HG02884 (cell line): ENCODE measurements at regions not wholly inside any gene's neighbourhood (a gene's known extent, or its start where the extent isn't known, plus 50 kb on each side); places are given as distances from the start of the nearest gene placed in this dataset.
A peak's percentile ranks its signal among the peaks of the same experiment; 100 is the strongest.
"Not testable (repeated sequence)": the region's sequence is repeated elsewhere in the genome, so short reads cannot be mapped to it uniquely, and the experiment has no call there.

Experiments
- ATAC-seq: cut with Tn5 transposase; IDR thresholded peaks from one replicate; pipeline ENCODE4 v1.9.1; 2021; ENCODE audit warnings: mild to moderate bottlenecking, moderate library complexity; ENCODE audit not compliant: unreplicated experiment

DNA sequence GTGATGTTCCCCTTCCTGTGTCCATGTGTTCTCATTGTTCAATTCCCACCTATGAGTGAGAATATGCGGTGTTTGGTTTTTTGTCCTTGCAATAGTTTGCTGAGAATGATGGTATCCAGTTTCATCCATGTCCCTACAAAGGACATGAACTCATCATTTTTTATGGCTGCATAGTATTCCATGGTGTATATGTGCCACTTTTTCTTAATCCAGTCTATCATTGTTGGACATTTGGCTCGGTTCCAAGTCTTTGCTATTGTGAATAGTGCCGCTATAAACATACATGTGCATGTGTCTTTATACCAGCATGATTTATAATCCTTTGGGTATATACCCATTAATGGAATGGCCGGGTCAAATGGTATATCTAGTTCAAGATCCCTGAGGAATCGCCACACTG, 229.4 kb downstream of the HTR1A start:
- not testable (repeated sequence) for ATAC-seq

DNA sequence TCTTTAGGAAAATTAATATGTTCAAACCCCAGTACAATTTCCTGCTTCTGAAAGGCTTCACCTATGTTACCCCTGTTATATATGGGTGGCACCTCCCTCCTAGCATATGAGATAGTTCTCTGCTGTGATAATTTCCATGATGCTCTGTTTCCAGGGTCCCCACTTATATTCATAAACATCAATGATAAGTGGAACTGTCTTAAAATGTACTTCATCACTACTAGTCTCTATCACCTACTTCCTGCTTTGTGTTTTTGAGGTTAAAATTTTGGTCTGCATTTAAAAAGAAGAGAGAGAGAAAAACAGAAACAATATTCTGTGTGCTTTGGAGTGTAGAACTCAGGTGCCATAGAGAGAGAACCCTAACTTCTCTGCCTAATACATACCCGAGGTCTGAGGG, 234.7 kb downstream of the HTR1A start:
- no peak for ATAC-seq

DNA sequence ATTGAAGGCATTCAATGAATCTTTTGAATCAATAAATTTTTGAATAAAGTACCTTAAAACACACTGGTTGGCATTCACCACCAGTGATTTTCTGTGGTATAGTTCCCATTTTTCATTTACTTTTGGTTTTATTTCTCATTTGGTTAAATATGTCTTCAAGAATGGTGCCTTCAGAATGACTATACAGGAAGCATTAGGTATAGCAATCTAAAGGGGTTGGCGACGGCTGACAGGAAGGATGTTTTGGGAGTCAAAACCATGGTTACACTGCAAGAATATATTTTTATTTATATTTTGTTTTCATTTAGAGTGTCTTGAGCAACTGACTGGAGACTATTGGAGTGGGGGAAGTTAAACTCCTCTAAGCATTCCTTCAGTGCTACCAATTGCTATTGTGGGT, 235.7 kb downstream of the HTR1A start:
- peak; percentile 55 for ATAC-seq

DNA sequence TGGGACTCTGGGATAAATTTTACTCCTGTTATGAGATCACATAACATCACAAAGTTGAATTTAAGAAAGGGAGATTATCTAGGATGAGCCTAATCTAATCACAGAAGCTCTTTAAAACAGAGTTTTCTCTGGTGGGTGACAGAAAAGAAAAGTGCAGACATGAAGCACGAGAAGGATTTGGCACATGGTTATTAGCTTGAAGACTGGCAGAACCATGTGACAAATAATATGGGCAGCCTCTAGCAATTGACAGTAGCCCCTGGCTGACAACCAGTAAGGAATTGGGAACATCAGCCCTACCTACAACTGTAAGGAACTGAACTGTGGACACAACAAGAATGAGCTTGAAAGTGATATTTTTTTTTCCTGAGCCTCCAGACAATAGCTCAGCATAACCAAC, 243.1 kb downstream of the HTR1A start:
- ATAC-seq = no peak

DNA sequence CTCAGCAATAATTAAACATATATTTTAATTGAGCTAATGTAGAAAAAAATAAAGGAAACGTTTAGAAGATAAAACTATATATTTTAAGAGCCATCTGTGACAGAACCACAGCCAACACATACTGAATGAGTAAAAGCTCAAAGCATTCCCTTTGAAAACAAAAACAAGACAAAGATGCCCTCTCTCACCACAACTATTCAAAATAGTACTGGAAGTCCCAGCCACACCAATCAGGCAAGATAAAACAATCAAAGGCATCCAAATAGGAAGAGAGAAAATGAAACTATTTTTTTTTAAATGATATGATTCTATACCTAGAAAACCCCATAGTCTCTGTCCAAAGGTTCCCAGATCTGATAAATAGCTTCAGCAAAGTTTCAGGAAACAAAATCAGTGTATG, 262.0 kb downstream of the HTR1A start:
- no peak for ATAC-seq

DNA sequence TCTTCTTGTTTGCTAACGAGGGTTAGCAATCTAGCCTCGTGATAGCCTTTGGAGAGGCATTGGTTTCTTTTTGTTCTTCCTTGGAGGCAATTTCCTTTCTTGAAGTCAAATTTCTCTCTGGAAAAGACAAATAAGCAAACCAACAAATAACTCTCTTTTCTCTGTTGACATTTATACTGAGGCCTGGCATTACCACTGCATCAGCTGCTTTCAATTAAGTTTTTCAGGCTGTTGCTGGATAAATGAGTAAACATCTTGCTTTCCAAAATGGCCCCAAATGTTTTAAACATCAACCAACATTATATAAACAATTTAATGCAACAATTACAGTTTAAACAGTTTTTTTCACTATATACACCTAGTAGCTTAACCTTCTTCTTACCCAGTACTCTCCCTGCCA, 264.4 kb downstream of the HTR1A start:
- ATAC-seq = no peak

DNA sequence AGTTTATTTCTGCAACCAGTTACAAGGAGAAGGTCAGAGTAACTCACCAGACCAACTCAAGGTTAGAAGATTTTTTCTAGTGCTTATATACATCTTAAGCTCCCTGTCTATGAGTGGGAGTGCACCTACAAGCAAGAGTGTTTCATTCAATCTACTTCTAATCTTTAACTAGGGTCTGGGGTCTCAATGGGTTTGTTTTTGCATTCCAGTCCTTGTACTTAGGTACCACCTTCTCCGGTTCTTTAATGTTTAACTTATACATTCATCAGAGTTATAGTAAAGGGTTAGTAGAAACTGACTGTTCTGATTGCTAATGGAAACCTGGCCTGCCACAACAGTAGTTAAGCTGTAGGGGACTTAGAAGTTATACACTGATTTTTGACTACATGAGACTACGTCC, 271.7 kb downstream of the HTR1A start:
- ATAC-seq = no peak

DNA sequence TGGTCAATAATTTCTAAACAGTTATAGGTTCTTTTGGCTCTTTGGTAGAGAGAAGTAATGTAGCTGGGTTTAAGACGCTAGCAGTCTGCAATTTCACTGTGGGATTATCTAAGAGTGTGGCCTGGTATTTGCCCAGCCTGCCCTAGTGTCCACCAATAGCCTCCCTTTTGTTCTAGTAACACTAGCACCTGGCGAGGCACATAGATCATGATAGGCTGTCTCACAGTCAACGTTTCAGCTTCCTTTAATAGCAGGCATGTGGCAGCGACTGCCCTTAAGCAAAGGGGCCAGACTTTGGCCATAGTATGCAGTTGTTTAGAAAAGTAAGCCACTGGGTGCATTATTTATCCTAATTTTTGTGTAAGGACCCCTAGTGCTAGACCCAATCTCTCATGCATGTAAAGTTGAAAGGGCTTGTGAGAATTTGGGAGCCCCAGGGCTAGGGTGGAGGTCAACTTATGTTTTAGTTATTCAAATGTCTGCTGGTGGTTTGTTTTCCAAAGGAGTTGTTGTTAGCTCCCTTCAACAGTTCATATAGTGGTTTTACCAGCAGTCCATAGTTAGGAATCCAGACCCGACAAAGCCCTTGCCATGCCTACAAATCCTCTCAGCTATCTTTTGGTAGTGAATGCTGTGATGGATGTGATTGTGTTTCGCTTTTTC, 274.3 kb downstream of the HTR1A start:
- ATAC-seq = no peak

DNA sequence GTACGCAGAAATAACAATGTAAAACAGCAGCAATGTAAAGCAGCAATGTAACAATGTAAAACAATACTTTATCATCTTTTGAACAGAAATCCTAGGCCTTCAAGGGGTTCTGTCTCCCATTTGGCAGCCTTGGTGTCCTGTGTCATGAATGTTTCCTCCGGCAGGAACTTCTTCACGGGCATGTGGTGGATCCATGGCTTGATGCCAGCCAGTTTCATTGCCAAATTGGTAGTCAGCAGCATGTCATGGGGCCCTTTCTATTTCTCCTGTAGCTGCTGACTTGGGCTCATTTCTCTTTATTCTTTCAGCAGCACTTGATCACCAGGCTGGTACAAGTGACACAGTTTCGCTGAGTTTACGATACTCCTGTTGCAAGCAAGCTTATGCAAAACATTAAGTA, 275.3 kb downstream of the HTR1A start:
- ATAC-seq = no peak

DNA sequence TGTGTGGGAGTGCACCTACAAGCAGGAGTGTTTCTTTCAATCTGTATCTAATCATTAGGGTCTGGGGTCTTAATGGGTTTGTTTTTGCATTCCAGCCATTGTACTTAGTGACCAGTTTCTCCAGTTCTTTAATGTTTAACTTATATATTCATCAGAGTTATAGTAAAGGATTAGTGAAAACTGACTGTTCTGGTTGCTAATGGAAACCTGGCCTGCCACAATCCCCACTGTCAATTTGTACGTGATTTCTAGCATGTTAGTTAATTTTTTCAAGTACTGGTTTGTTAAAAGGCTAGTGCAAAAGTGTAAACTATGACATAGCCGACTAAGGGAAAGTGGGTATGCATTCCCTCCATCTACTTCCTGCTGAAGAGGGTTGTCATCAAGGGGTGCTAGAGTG, 276.1 kb downstream of the HTR1A start:
- no peak for ATAC-seq

DNA sequence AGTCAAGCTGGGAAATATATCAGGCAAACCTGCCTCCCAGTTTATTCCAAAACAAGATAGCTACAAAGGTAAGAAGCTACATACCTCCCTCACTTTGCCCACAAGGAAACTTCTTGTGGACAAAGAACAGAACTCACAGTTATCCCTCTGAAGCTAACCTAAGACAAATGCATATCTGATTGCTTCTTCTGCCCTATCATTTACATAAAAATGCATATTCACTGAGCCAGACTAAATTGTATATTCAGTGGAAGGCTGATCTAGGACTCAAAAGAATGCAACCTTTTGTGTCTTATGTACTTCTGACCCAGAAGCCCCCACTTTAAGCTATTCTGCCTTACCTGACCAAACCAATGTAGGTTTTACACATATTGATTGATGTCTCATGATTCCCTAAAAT, 276.8 kb downstream of the HTR1A start:
- no peak for ATAC-seq

DNA sequence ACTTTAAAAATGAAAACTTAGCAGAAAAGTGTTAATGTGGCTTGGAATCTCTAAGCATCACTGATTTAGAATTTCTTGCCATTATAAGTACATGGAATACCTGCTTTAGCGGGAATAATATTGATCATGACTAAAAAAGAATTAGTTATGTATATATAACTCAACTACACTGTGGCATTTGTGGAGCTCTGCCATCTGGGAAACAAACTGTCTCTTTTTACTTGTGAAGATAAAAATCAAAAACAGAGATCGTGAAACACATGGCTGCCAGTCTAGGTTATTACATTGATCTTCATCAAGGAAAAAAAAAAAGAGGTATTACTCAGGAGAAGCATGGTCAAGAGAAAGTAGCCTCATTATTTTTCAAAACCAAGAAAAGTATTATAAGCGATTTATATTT, 287.4 kb downstream of the HTR1A start:
- no peak for ATAC-seq

DNA sequence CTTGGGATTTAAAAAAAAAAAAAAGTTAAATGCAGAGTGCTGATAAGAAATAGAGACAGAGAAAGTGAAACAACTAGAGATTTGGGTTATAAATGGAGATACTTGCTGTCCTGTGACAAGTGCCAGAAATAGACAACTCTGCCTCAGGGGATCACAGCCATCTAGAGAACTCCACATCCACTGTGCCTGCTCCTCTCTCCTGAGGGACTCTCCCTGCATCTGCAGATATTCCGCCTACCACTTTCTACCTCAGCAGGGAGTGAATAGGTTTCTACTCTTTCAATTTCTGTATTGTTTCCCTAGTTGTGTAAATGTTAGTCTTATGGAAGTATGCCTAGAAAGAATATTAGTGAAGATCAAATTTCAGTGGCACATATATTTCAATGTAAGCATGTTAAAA, 307.2 kb downstream of the HTR1A start:
- ATAC-seq = no peak

DNA sequence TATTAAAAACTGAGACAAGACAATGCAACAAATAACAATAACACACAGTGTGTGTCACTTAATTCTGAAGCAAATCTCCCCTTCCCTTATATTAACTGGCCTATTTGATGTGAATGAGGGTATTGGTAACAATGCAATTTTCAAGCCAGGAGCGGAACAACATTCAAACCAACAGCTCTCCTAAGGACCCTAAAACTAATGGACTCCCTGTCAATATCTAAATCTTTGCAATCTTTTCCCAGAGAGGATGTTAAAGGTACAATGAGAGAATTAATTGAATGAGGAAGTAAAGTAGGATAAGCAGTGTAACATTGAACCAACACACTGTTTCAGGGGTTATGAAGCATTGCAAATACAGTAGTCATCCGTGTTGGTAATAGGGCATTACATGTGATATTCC, 311.7 kb downstream of the HTR1A start:
- ATAC-seq = no peak

DNA sequence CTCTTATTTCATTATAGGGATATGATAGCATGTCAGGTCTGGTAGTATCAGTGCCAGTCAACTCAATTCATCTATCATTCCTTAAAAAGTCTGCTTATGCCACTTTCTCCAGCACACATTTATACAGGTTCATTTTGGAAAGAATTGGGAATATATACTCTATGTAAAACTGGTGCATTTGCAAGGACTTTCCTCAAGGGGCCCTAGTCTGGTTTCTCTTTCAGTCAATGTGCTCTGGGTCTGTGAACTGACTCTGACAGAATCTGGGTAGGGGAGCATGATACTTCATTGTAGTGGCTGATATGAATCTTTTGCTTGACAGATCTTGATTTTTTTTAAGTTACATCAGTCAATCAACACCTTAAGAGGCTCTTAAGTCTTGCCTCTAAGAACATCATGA, 313.9 kb downstream of the HTR1A start:
- ATAC-seq = no peak

DNA sequence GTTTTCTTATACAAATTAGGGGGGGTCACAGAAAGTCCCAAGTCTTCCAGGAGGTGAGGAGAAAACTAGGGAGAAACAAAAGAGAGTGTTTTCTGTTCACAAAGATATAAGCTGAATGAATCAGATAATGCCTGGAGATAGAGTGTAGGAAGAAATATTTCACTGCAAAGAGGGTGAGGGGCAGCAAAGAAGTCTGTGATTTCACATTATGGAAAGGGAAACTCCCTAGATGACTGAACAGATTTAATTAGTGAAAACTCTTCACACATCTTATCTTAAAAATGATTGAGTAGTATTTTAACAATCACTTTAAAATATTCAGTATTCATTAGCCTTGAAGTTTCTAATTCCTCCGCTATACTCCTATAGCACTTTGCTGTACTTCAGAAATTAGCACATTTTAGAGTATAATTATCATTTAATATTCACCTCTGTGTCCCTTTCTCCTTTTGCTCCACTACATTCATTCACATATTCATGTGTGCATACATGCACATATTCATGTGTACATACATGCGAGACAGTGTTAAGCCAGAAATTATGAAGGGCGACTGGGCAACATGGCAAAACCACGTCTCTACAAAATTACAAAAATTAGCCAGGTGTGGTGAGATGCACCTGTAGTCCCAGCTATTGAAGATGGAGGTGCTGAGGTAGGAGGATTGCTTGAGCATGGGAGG, 332.2 kb downstream of the HTR1A start:
- ATAC-seq = no peak

DNA sequence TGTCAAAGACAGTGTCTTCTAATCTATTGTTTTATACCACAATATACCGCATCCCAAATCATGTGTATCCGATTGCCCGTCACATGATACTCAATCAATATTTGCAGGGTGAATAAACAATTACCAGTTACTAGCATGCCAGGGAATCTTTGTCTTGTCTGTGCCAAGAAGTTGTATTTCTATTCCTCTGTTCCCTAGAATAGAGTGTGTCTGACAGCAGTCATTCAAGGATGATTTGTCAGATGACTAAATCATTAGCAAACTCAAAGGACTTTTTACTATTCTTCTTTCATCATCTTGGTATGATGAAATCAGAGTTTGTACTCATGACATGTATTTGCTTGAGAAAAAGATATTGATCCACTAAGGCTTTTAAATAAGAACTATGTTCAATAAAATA, 348.8 kb downstream of the HTR1A start:
- no peak for ATAC-seq

DNA sequence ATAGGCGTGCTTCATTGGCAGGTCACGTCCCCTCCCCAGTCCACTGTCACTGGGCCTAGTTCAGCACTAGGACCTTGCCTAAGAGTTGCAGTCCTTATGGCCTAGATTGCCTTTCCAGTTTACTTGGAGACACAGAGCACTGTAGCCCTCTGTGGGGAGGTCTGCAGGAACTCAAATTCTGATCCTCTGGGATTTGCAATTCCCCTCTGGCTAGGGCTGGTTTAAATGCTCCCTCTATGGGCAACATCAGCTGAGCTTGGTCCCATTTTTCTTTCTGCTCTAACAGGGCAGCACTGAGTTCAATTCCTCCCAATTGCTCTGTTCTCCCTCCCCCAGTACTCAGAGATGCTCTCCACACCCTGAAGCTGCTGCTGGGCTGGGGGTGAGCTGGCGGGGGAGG, 358.2 kb downstream of the HTR1A start:
- no peak for ATAC-seq

DNA sequence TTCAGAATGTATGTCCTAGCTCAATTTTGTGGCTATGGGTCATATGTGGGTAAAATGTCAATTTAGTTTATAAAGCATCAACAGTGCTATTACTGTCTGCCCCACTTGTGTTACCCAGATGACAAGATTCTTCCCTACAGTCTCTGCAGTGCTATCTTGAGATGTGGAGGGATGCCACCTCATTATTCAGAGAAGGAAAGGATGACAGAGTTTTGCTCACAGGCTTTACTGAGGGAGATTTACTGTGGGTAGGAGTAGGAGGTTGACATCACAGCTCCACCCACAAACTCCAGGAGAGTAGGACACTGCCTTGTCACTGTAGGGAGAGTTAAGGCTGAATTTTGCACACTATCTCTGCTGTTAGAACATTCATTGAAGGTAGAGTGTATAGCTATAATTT, 359.3 kb downstream of the HTR1A start:
- no peak for ATAC-seq

DNA sequence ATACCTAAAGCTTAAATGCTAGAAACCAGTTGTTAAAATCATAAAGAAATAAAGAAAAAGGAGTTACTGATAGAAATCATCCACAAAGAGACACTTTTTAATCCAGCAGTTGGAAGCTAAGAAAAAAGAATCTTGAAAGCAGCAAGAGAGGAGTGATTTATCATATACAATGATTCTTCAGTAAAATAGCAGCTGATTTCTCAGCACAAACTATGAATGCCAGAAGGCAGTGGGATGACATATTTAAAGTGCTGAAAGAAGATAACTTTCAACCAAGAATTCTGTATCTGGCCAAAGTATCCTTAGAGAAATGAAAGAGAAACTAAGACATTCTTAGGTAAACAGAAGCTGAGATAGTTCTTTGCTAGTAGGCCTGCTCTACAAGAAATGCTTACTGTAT, 366.0 kb downstream of the HTR1A start:
- ATAC-seq = no peak

DNA sequence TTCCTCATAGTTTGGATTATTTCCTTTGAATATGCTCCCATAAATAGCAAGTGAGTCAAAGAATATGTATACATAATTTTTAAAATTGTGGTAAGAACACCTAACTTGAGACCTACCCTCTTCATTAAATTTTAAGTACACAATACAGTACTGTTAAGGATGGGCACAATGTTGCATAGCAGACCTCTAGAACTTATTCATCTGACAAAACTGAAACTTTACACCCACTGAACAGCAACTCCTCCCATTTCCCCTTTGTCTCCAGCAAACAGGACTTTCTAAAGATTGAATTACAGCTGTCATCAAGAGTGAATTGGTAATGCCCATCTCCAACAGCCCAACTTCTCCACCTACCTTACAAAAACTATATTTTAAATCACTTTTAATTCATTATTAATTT, 388.9 kb downstream of the HTR1A start:
- peak; percentile 74 for ATAC-seq

DNA sequence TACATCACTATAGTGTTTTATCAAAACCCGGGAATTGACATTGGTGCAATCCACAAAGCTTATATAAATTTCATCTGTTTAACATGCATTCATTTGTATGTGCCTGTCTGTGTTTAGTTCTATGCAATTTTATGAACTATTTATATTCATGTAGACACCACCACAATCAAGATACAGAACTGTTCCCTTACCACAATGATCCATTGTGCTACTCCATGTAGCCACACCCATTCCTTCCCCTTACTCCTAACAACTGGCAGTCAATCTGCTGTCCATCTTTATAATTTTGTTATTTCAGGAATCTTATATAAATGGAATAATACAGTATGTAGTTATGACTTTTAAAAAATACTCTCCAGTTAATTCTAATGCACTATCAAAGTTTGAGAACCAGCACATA, 389.5 kb downstream of the HTR1A start:
- ATAC-seq = no peak

DNA sequence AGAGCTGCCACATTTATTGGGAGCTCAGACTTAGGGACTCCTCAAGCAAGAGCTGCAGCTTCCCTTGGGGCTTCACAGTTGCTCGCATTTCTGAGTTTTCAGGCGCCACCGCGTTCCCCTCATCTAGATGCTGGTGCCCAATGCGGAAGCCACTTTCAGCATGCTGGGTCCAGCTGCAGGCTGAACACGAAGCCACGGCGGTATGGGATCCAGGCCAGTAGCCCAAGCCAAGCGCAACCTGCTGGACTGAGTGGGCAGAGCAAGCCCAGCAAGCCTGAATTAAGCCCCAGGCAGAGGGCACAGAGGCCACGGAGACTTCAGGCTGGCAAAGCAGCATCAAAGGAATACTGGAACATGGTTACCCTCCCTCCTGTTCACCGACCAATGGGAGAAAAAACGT, 391.5 kb downstream of the HTR1A start:
- no peak for ATAC-seq
